NB4 (cell line): ENCODE measurements at regions not wholly inside any gene's neighbourhood (a gene's known extent, or its start where the extent isn't known, plus 50 kb on each side); places are given as distances from the start of the nearest gene placed in this dataset.
"Not testable (repeated sequence)": the region's sequence is repeated elsewhere in the genome, so short reads cannot be mapped to it uniquely, and the experiment has no call there.

Experiments
- DNase-seq: peaks from one replicate; pipeline ENCODE4 v3.0.0; 2010; ENCODE audit warnings: low read depth
- H3K4me3 ChIP-seq: one replicate; pipeline ENCODE4 v1.5.1; 2011; ENCODE audit warnings: mild to moderate bottlenecking, low read depth, low read length, moderate library complexity
- CTCF ChIP-seq: IDR thresholded peaks from one replicate; pipeline ENCODE4 v1.5.1; 2012; ENCODE audit warnings: low read depth, low read length
- MAX ChIP-seq: IDR thresholded peaks from 2 replicates; pipeline ENCODE4 v1.6.1; 2011; ENCODE audit warnings: low read depth, low read length
- MYC ChIP-seq: IDR thresholded peaks from 2 replicates; pipeline ENCODE4 v1.6.1; 2011; ENCODE audit warnings: low read depth, low read length
- POLR2A ChIP-seq: IDR thresholded peaks from 2 replicates; pipeline ENCODE4 v1.6.1; 2011; ENCODE audit warnings: mild to moderate bottlenecking; ENCODE audit not compliant: insufficient read length; ENCODE audit errors: extremely low read depth

DNA sequence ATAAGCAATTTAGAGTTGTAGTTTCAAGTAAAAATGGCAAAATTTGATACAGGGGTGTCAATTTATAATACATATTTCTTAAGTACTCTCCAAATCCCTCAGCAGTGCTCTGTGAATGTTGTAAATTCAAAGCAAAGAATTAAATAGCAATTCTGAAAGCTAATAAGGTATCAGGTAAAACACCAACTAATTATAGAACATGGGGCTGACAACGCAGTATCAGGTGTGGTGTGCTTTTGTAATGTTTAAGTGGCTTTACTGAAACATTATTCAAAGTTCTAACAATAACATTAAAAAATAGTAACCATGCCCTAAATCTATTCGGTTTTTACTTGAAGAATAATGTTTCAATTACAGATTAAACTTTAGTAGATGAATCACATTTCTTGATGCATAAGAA lies 1271.2 kb upstream of the ADGRL2 start:
- TF ChIP-seq CTCF, result no peak
- TF ChIP-seq MAX, result no peak
- TF ChIP-seq MYC, result no peak
- TF ChIP-seq POLR2A, result no peak
- H3K4me3 ChIP-seq, result no peak overlapping the region
- DNase-seq, result no peak

DNA sequence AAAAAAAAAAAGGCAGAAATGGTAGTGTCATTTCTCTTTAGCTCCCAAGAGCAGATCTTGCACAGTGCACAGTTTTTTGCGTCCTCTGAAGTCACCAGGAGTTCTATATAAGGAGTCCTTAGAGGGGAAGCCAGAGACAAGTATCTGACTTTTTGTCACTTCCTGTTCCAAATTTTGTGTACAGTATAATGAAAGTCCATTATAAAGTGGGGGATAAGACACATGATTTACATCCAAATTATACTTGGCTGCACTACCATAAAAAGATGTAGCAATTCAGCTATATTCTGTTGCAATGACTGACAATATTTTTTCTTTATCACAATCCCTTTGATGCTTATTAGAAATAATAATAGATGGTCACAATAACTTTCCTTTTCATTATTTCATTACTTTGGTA lies 1276.9 kb upstream of the ADGRL2 start:
- H3K4me3 ChIP-seq, result no peak overlapping the region
- no peak for TF ChIP-seq MAX
- TF ChIP-seq CTCF, result no peak
- TF ChIP-seq POLR2A, result no peak
- no peak for TF ChIP-seq MYC
- DNase-seq, result no peak

DNA sequence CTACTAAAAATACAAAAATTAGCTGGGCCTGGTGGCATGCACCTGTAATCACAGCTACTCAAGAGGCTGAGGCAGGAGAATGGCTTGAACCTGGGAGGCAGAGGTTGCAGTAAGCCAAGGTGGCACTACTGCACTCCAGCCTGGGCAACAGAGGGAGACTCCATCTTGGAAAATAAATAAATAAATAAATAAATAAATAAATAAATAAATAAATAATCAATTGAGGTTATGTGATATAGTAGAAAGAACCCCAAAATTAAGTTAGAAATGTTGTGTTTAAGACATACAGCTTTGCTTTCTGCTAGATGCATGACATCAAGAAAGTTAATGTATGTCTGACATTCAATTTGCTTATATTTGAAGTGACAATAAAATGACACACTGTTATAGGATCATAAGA lies 1277.7 kb upstream of the ADGRL2 start:
- H3K4me3 ChIP-seq, DNase-seq: not testable (repeated sequence)

DNA sequence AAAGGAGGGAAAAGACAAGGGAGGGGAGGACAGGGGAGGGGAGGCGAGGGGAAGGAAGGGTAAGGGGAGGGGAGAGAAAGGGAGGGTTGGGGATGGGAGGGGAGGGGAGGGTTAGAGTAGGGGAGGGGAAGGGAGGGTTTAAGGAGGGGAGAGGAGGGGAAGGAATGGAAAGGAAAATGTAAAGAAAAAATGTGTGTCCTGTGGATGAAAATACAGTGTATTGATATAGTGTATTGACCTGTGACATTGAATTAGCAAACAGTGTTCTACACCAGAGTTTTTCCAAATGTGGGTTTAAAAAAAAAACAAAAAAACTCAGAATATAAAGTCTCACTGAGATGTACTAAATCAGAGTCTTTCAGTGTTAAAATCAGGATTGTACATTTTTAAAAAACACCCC lies 1279.8 kb upstream of the ADGRL2 start:
- H3K4me3 ChIP-seq, result no peak overlapping the region
- DNase-seq, result no peak
- no peak for TF ChIP-seq MAX
- TF ChIP-seq MYC, result no peak
- no peak for TF ChIP-seq CTCF
- TF ChIP-seq POLR2A, result no peak

- DNase-seq, result no peak
- no peak overlapping the region for H3K4me3 ChIP-seq
- TF ChIP-seq POLR2A (no peak), CTCF (no peak), MAX (no peak), MYC (no peak)
These were observed 1283.7 kb upstream of the ADGRL2 start for GRCh38 chr1:80517062-80517461.

- TF ChIP-seq MYC, result no peak
- no peak for TF ChIP-seq MAX
- TF ChIP-seq CTCF, result no peak
- no peak for TF ChIP-seq POLR2A
- H3K4me3 ChIP-seq, result no peak overlapping the region
- no peak for DNase-seq
These were observed 1290.7 kb upstream of the ADGRL2 start for GRCh38 chr1:80509965-80510522.
